ENCODE measurements at regions not wholly inside any gene's neighbourhood (a gene's known extent, or its start where the extent isn't known, plus 50 kb on each side); places are given as distances from the start of the nearest gene placed in this dataset.

DNA sequence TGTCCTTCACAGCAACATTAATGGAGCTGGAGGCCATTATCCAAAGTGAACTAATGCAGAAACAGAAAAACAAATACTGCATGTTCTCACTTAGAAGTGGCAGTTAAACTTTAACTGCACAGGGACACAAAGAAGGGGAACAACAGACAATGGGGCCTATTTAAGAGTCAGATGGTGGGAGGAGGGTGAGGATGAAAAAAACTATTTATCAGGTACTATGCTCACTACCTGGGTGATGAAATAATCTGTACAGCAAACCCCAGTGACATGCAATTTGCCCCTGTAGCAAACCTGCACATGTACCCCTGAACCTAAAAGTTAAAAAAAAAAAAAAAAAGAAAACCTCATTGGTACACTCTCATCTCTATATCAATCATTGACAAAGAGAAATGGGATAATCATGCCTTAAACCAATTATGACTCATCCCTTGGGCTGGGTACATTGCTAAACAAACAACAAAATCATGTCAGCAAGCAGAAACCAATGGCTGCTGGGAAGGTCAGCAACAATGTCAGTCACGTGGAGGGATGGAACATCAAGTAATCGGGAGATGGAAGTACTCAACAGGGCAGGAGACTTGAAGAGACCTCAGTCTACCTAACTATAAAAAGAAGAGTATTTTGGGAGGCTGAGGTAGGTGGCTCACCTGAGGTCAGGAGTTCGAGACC is 479.2 kb downstream of the RMST start (continued):
- TF ChIP-seq, protein P1, sequence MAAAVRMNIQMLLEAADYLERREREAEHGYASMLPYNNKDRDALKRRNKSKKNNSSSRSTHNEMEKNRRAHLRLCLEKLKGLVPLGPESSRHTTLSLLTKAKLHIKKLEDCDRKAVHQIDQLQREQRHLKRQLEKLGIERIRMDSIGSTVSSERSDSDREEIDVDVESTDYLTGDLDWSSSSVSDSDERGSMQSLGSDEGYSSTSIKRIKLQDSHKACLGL (CRISPR knock-in tag; IDR thresholded peaks at IDR 0.05; ENCODE audit: borderline replicate concordance, poor library complexity, severe bottlenecking), result no peak
- TF ChIP-seq, protein P2, sequence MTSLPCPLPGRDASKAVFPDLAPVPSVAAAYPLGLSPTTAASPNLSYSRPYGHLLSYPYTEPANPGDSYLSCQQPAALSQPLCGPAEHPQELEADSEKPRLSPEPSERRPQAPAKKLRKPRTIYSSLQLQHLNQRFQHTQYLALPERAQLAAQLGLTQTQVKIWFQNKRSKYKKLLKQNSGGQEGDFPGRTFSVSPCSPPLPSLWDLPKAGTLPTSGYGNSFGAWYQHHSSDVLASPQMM (CRISPR knock-in tag; IDR thresholded peaks at IDR 0.05), result no peak
- TF ChIP-seq ASH1L (IDR thresholded peaks at IDR 0.05; ENCODE audit: borderline replicate concordance, low read depth, partially characterized antibody), result no peak

- no peaks in the 10 kb centered on the region for H4K20me1 ChIP-seq (replicated peaks; ENCODE audit: control insufficient read depth, insufficient read depth, low read length)
- in situ Hi-C loops (cut with MboI), result no loop called here
- no peak for DNase-seq (ENCODE audit: extremely low read depth in 1 of 4, low spot score in 3 of 4)
- ATAC-seq, result no peak
- 0% methylated on average over 1 of the region's 1 CpG for WGBS (ENCODE audit: insufficient coverage, low coverage, missing lambda C conversion rate)
- H2AFZ ChIP-seq (ENCODE audit: low read depth, low read length), result no peak overlapping the region
- no peaks in the 10 kb centered on the region for H3K36me3 ChIP-seq (ENCODE audit: control insufficient read depth, insufficient read depth, low read length)
- BruUV-seq (replicated peaks), result no TSS peak
- intact Hi-C loops (cut with micrococcal nuclease), result no loop called here
- no peak for FAIRE-seq
- ChIA-PET POLR2A (no interaction called here), CTCF (ENCODE audit: low intra/inter-chr PET ratio) (no interaction called here)
- H3K9me3 ChIP-seq (replicated peaks; ENCODE audit: control insufficient read depth, insufficient read depth, low read depth, low read length), result 0 out of 2 replicates have a peak, but pooled peaks cover 3% of the 10 kb centered on the region
- no peak for TF ChIP-seq ZNF146 (CRISPR knock-in tag; IDR thresholded peaks at IDR 0.05; ENCODE audit: unreplicated experiment)
- TF ChIP-seq HES1 (IDR thresholded peaks at IDR 0.05; ENCODE audit: low read depth), result no peak
- no peak for TF ChIP-seq TCF7 (IDR thresholded peaks at IDR 0.05; ENCODE audit: borderline replicate concordance)
- TF ChIP-seq MEF2D (tag; conservative IDR thresholded peaks at IDR 0.05; ENCODE audit: low read depth), result no peak
- no peak for TF ChIP-seq ZNF76 (CRISPR knock-in tag; IDR thresholded peaks at IDR 0.05; ENCODE audit: borderline replicate concordance)
- TF ChIP-seq ETV6 (IDR thresholded peaks at IDR 0.05; ENCODE audit: borderline replicate concordance in 1 of 2, low read depth in 2 of 2, low read length in 1 of 2), result no peak
- no peak for TF ChIP-seq ETV6 (CRISPR knock-in tag; IDR thresholded peaks at IDR 0.05; ENCODE audit: borderline replicate concordance)
- no peaks in the 10 kb centered on the region for H3K79me2 ChIP-seq (ENCODE audit: control insufficient read depth, insufficient read depth, low read length)
- H3K4me2 ChIP-seq (ENCODE audit: insufficient read depth, low read length), result no peak overlapping the region
- H3K9me1 ChIP-seq (ENCODE audit: control insufficient read depth, insufficient read depth, low read length), result no peaks in the 10 kb centered on the region
- no peak overlapping the region for H3K4me3 ChIP-seq
- H3K9ac ChIP-seq (ENCODE audit: insufficient read depth in 1 of 2, low read depth in 2 of 2, low read length in 2 of 2), result no peak overlapping the region
- no peaks in the 10 kb centered on the region for H3K4me1 ChIP-seq (replicated peaks in 1 of 2; ENCODE audit: control insufficient read depth in 2 of 2, insufficient read depth in 2 of 2, low read length in 2 of 2)
- no peaks in the 10 kb centered on the region for H3K27me3 ChIP-seq (ENCODE audit: control insufficient read depth in 2 of 2, insufficient read depth in 2 of 2, low read length in 2 of 2)
- no peak overlapping the region for H3K27ac ChIP-seq (ENCODE audit: extremely low read depth, low read depth, low read length)
Measured at GRCh38 chr12:97943359-97943758, 480.8 kb downstream of the RMST start.

Measured in K562 (cell line).